Neural cell (in vitro differentiated cells): ENCODE measurements at regions not wholly inside any gene's neighbourhood (a gene's known extent, or its start where the extent isn't known, plus 50 kb on each side); places are given as distances from the start of the nearest gene placed in this dataset.

Source experiments
- H2AFZ ChIP-seq: fragments of 200-600, 300-800 bp; sonication (generic), shearing (Covaris generic); 2 replicates; pipeline ENCODE4 v1.6.0; 2014; ENCODE audit warnings: low read depth, mild to moderate bottlenecking, antibody characterized with exemption, low read length, moderate library complexity
- H3F3A ChIP-seq: fragments of 200-600 bp; shearing (Covaris generic); 2 replicates; pipeline ENCODE4 v1.6.1; 2016; ENCODE audit warnings: mild to moderate bottlenecking, moderate library complexity, mixed read lengths, antibody characterized with exemption, low read length; ENCODE audit not compliant: insufficient read depth, poor library complexity, severe bottlenecking
- H3K27ac ChIP-seq: fragments of 200-600, 300-800 bp; sonication (generic), shearing (Covaris generic); 2 replicates; pipeline ENCODE4 v1.5.1; 2014; ENCODE audit warnings: mild to moderate bottlenecking, low read length, moderate library complexity
- H3K27me3 ChIP-seq: fragments of 300-800, 200-600 bp; sonication (generic), shearing (Covaris generic); 2 replicates; pipeline ENCODE4 v1.6.0; 2014; ENCODE audit warnings: mild to moderate bottlenecking, low read depth, low read length, moderate library complexity; ENCODE audit not compliant: insufficient read depth
- H3K36me3 ChIP-seq: fragments of 300-800, 200-600 bp; sonication (generic), shearing (Covaris generic); 2 replicates; pipeline ENCODE4 v1.5.1; 2014; ENCODE audit warnings: mild to moderate bottlenecking, antibody characterized with exemption, low read length, moderate library complexity; ENCODE audit not compliant: insufficient read depth
- H3K4me2 ChIP-seq: fragments of 300-800, 200-600 bp; sonication (generic), shearing (Covaris generic); 2 replicates; pipeline ENCODE4 v1.6.0; 2014; ENCODE audit warnings: mild to moderate bottlenecking, low read length
- H3K4me3 ChIP-seq: fragments of 300-800, 200-600 bp; sonication (generic), shearing (Covaris generic); 2 replicates; pipeline ENCODE4 v1.5.1; 2014; ENCODE audit warnings: mild to moderate bottlenecking, low read length, moderate library complexity
- H3K79me2 ChIP-seq: fragments of 200-600 bp; shearing (Covaris generic); replicated peaks from 2 replicates; pipeline ENCODE4 v1.6.0; 2014; ENCODE audit warnings: mild to moderate bottlenecking, low read length, moderate library complexity; ENCODE audit not compliant: insufficient read depth
- H3K9ac ChIP-seq: fragments of 300-800, 200-600 bp; sonication (generic), shearing (Covaris generic); 2 replicates; pipeline ENCODE4 v1.6.1; 2016; ENCODE audit warnings: mild to moderate bottlenecking, low read length, mixed read lengths
- H3K9me2 ChIP-seq: fragments of 200-600 bp; shearing (Covaris generic); 2 replicates; pipeline ENCODE4 v1.6.1; 2016; ENCODE audit warnings: mild to moderate bottlenecking, low read length, mixed read lengths; ENCODE audit not compliant: insufficient read depth
- H3K9me3 ChIP-seq: fragments of 200-600, 300-800 bp; sonication (generic), shearing (Covaris generic); 2 replicates; pipeline ENCODE4 v1.6.1; 2016; ENCODE audit warnings: mild to moderate bottlenecking, mixed run types, low read length, moderate library complexity, mixed read lengths
- H4K20me1 ChIP-seq: fragments of 200-600 bp; shearing (Covaris generic); 2 replicates; pipeline ENCODE4 v1.6.1; 2016; ENCODE audit warnings: mild to moderate bottlenecking, mixed run types; ENCODE audit not compliant: insufficient read depth
- EP300 ChIP-seq: fragments of 450-650 bp; conservative IDR thresholded peaks from 2 replicates; pipeline ENCODE4 v1.6.1; 2014; ENCODE audit warnings: antibody characterized with exemption, mild to moderate bottlenecking, moderate library complexity; ENCODE audit not compliant: poor library complexity, severe bottlenecking
- EZH2 ChIP-seq: fragments of 200-600, 300-800 bp; shearing (Covaris generic), sonication (generic); IDR thresholded peaks from 2 replicates; pipeline ENCODE4 v1.6.1; 2014; ENCODE audit warnings: antibody characterized with exemption, low read length, borderline replicate concordance, mild to moderate bottlenecking; ENCODE audit not compliant: insufficient read depth, poor library complexity, severe bottlenecking
- MXI1 ChIP-seq: fragments of 450-650 bp; conservative IDR thresholded peaks from 2 replicates; pipeline ENCODE4 v1.6.1; 2014; ENCODE audit warnings: antibody characterized with exemption, mild to moderate bottlenecking; ENCODE audit not compliant: poor library complexity, severe bottlenecking
- POLR2AphosphoS5 ChIP-seq: IDR thresholded peaks from 2 replicates; pipeline ENCODE4 v1.6.1; 2012
- RAD21 ChIP-seq: fragments of 450-650 bp; conservative IDR thresholded peaks from 2 replicates; pipeline ENCODE4 v1.6.1; 2014; ENCODE audit warnings: antibody characterized with exemption, mild to moderate bottlenecking, moderate library complexity
- SMC3 ChIP-seq: fragments of 450-650 bp; conservative IDR thresholded peaks from 2 replicates; pipeline ENCODE4 v1.6.1; 2014; ENCODE audit warnings: antibody characterized with exemption, mild to moderate bottlenecking, moderate library complexity; ENCODE audit not compliant: poor library complexity
- TAF1 ChIP-seq: IDR thresholded peaks from 2 replicates; pipeline ENCODE4 v1.6.1; 2012; ENCODE audit warnings: low read depth
- TF ChIP-seq, protein P1 (sequence below): IDR thresholded peaks from 2 replicates; pipeline ENCODE4 v1.6.1; 2012; ENCODE audit warnings: borderline replicate concordance
- TF ChIP-seq, protein P2 (sequence below): fragments of 450-650 bp; IDR thresholded peaks from 2 replicates; pipeline ENCODE4 v1.5.1; 2014; ENCODE audit warnings: antibody characterized with exemption, mild to moderate bottlenecking, moderate library complexity; ENCODE audit not compliant: poor library complexity, severe bottlenecking

DNA sequence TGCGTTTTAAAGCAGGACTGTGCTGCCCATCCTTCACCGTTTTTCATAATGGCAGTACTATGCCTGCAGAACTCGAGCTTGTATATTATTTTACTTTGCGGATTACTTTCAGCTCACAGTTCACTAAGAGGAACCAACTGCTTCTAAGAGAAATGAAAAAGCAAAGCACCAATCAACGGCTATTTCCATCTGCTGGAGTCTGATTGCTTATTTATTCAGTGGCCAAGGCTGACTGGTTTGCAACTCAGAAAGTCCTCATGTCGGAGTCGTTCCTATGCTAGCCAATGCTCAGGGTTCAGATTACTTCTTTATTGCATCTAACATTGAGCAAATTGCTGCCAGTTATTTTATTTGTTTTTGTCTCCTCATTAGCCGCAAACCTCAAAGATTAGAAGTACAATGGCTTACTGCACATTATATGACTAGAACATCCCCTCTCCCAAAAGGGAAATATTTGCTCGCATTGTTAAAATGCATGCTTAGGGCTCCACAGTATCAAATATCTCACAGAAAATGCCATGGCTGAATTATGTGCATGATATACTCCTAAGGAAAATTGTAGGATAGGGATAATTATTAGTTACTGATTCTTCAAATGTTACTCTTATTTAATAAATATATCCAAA, 1628.2 kb upstream of the ADGRL3 start:
- H2AFZ ChIP-seq = no peak overlapping the region

DNA sequence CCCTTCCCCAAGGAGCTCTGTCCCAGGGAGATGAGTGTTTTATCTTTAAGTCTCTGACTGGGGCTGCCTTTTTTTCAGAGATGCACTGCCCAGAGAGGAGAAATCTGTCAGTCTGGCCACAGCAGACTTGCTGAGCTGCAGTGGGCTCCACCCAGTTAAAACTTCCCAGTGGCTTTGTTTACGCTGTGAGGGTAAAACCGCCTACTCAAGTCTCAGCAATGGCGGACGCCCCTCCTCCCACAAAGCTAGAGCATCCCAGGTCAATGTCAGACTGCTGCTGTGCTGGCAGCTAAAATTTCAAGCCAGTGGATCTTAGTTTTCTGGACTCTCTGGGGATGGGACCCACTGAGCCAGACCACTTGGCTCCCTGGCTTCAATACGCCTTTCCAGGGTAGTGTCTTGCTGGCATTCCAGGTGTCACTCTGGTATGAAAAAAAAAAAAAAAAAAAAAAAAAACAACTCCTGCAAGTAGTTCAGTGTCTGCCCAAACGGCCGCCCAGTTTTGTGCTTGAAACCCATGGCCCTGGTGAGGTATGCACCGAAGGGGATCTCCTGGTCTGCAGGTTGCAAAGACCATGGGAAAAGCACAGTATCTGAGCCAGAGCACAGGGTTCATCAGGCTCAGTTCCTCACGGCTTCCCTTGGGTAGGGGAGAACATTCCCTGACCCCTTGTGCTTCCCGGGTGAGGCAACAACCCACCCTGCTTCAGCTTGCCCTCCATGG, 1616.1 kb upstream of the ADGRL3 start:
- H3K9me3 ChIP-seq = no peaks in the 10 kb centered on the region
- H3K4me2 ChIP-seq = no peak overlapping the region
- no peak overlapping the region for H2AFZ ChIP-seq
- no peak overlapping the region for H3K9ac ChIP-seq
- H3K79me2 ChIP-seq = no peaks in the 10 kb centered on the region
- H3K36me3 ChIP-seq = no peaks in the 10 kb centered on the region
- no peak overlapping the region for H3K4me3 ChIP-seq
- H3F3A ChIP-seq = no peaks in the 10 kb centered on the region
- no peak overlapping the region for H3K27ac ChIP-seq
- no peaks in the 10 kb centered on the region for H4K20me1 ChIP-seq
- H3K9me2 ChIP-seq = no peaks in the 10 kb centered on the region
- no peak for TF ChIP-seq RAD21
- TF ChIP-seq TAF1 = no peak
- no peak for TF ChIP-seq EZH2
- TF ChIP-seq EP300 = no peak
- H3K27me3 ChIP-seq = no peaks in the 10 kb centered on the region

More for the DNA sequence above, 1628.2 kb upstream of the ADGRL3 start:
- Histone ChIP-seq H3K4me2 (no peak overlapping the region), H3K36me3 (no peaks in the 10 kb centered on the region), H3K9ac (no peak overlapping the region), H4K20me1 (no peaks in the 10 kb centered on the region), H3K79me2 (no peaks in the 10 kb centered on the region), H3K9me3 (no peaks in the 10 kb centered on the region), H3K9me2 (no peaks in the 10 kb centered on the region), H3K4me3 (no peak overlapping the region), H3F3A (no peaks in the 10 kb centered on the region), H3K27me3 (no peaks in the 10 kb centered on the region), H3K27ac (no peak overlapping the region)
- TF ChIP-seq POLR2AphosphoS5 (no peak), TAF1 (no peak), SMC3 (no peak), MXI1 (no peak), EP300 (no peak), RAD21 (no peak), EZH2 (no peak)
- TF ChIP-seq, protein P1, sequence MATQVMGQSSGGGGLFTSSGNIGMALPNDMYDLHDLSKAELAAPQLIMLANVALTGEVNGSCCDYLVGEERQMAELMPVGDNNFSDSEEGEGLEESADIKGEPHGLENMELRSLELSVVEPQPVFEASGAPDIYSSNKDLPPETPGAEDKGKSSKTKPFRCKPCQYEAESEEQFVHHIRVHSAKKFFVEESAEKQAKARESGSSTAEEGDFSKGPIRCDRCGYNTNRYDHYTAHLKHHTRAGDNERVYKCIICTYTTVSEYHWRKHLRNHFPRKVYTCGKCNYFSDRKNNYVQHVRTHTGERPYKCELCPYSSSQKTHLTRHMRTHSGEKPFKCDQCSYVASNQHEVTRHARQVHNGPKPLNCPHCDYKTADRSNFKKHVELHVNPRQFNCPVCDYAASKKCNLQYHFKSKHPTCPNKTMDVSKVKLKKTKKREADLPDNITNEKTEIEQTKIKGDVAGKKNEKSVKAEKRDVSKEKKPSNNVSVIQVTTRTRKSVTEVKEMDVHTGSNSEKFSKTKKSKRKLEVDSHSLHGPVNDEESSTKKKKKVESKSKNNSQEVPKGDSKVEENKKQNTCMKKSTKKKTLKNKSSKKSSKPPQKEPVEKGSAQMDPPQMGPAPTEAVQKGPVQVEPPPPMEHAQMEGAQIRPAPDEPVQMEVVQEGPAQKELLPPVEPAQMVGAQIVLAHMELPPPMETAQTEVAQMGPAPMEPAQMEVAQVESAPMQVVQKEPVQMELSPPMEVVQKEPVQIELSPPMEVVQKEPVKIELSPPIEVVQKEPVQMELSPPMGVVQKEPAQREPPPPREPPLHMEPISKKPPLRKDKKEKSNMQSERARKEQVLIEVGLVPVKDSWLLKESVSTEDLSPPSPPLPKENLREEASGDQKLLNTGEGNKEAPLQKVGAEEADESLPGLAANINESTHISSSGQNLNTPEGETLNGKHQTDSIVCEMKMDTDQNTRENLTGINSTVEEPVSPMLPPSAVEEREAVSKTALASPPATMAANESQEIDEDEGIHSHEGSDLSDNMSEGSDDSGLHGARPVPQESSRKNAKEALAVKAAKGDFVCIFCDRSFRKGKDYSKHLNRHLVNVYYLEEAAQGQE = no peak
- TF ChIP-seq, protein P2, sequence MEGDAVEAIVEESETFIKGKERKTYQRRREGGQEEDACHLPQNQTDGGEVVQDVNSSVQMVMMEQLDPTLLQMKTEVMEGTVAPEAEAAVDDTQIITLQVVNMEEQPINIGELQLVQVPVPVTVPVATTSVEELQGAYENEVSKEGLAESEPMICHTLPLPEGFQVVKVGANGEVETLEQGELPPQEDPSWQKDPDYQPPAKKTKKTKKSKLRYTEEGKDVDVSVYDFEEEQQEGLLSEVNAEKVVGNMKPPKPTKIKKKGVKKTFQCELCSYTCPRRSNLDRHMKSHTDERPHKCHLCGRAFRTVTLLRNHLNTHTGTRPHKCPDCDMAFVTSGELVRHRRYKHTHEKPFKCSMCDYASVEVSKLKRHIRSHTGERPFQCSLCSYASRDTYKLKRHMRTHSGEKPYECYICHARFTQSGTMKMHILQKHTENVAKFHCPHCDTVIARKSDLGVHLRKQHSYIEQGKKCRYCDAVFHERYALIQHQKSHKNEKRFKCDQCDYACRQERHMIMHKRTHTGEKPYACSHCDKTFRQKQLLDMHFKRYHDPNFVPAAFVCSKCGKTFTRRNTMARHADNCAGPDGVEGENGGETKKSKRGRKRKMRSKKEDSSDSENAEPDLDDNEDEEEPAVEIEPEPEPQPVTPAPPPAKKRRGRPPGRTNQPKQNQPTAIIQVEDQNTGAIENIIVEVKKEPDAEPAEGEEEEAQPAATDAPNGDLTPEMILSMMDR = no peak
